ENCODE measurements at regions not wholly inside any gene's neighbourhood (a gene's known extent, or its start where the extent isn't known, plus 50 kb on each side); places are given as distances from the start of the nearest gene placed in this dataset.

GRCh38 chr18:34055227-34055626 lies 169.5 kb downstream of the NOL4 start:
- Mint-ChIP-seq H3K9me3 (no peaks in the 10 kb centered on the region), H3K27me3 (ENCODE audit: insufficient read depth, low read depth, poor library complexity) (peaks cover 2% of the 10 kb centered on the region), H3K4me1 (no peaks in the 10 kb centered on the region), H3K36me3 (ENCODE audit: low read depth) (no peaks in the 10 kb centered on the region), H3K4me3 (no peak overlapping the region), H3K27ac (no peak overlapping the region)
- Histone ChIP-seq H3K9me2 (ENCODE audit: insufficient read depth) (no peaks in the 10 kb centered on the region), H3K36me3 (ENCODE audit: insufficient read depth) (no peaks in the 10 kb centered on the region; the same call in 1 of the 2 replicates), H3K27me3 (ENCODE audit: insufficient read depth) (no peaks in the 10 kb centered on the region), H3K4me3 (no peak overlapping the region), H3K4me1 (ENCODE audit: insufficient read depth) (no peaks in the 10 kb centered on the region), H3K27ac (ENCODE audit: low read depth) (no peak overlapping the region), H4K20me1 (replicated peaks; ENCODE audit: insufficient read depth) (no peaks in the 10 kb centered on the region), H3K79me2 (replicated peaks; ENCODE audit: insufficient read depth) (no peaks in the 10 kb centered on the region), H3F3A (replicated peaks; ENCODE audit: low read depth) (no peaks in the 10 kb centered on the region), H2AFZ (no peak overlapping the region), H3K4me2 (no peak overlapping the region)
- ATAC-seq (no peak), DNase-seq (ENCODE audit: low spot score) (no peak)
- TF ChIP-seq JUNB (IDR thresholded peaks at IDR 0.05; ENCODE audit: unreplicated experiment): no peak
- no peak for TF ChIP-seq CTCF (conservative IDR thresholded peaks at IDR 0.05; ENCODE audit: low read depth in 2 of 2)
- TF ChIP-seq EZH2 (IDR thresholded peaks at IDR 0.05; ENCODE audit: low read depth, unreplicated experiment): no peak
- no peak for TF ChIP-seq ZNF462 (CRISPR knock-in tag; IDR thresholded peaks at IDR 0.05)
- TF ChIP-seq ZNF114 (CRISPR knock-in tag; IDR thresholded peaks at IDR 0.05): no peak
- no peak for TF ChIP-seq POLR2AphosphoS5 (IDR thresholded peaks at IDR 0.05; ENCODE audit: low read depth)

All from GM23338 (cell line).